ENCODE measurements at regions not wholly inside any gene's neighbourhood (a gene's known extent, or its start where the extent isn't known, plus 50 kb on each side); places are given as distances from the start of the nearest gene placed in this dataset.

- H3K9me3 ChIP-seq, result no peaks in the 10 kb centered on the region
- no peak overlapping the region for H3K27ac ChIP-seq
- no peak for DNase-seq (ENCODE audit: low spot score in 2 of 2)
- intact Hi-C loops (cut with DNase I), result no loop called here
- no peaks in the 10 kb centered on the region for H3K27me3 ChIP-seq
- no peaks in the 10 kb centered on the region for H3K36me3 ChIP-seq
- H3K4me1 ChIP-seq, result no peaks in the 10 kb centered on the region
- no peak overlapping the region for H3K4me3 ChIP-seq
- no peak for TF ChIP-seq CTCF (IDR thresholded peaks at IDR 0.05)
These were observed 103.7 kb upstream of the EEA1 start for GRCh38 chr12:93032758-93033157.

- Histone ChIP-seq H3K27ac (no peak overlapping the region), H3K9me3 (no peaks in the 10 kb centered on the region), H3K27me3 (no peaks in the 10 kb centered on the region), H3K4me3 (no peak overlapping the region), H3K4me1 (no peaks in the 10 kb centered on the region), H3K36me3 (no peaks in the 10 kb centered on the region)
- intact Hi-C loops (cut with DNase I), result no loop called here
- TF ChIP-seq CTCF (IDR thresholded peaks at IDR 0.05), result no peak
- no peak for DNase-seq (ENCODE audit: low spot score in 2 of 2)
These were observed 104.9 kb upstream of the EEA1 start for GRCh38 chr12:93033948-93034347.

GRCh38 chr12:93039062-93039461, 110.0 kb upstream of the EEA1 start:
- intact Hi-C loops (cut with DNase I), result no loop called here
- H3K9me3 ChIP-seq, result no peaks in the 10 kb centered on the region
- no peaks in the 10 kb centered on the region for H3K4me1 ChIP-seq
- H3K36me3 ChIP-seq, result no peaks in the 10 kb centered on the region
- no peak for TF ChIP-seq CTCF (IDR thresholded peaks at IDR 0.05)
- no peak for DNase-seq (ENCODE audit: low spot score in 2 of 2)
- no peak overlapping the region for H3K4me3 ChIP-seq
- H3K27me3 ChIP-seq, result no peaks in the 10 kb centered on the region
- H3K27ac ChIP-seq, result no peak overlapping the region

- H3K9me3 ChIP-seq, result no peaks in the 10 kb centered on the region
- no peaks in the 10 kb centered on the region for H3K36me3 ChIP-seq
- no peak overlapping the region for H3K27ac ChIP-seq
- H3K27me3 ChIP-seq, result no peaks in the 10 kb centered on the region
- TF ChIP-seq CTCF (IDR thresholded peaks at IDR 0.05), result no peak
- H3K4me1 ChIP-seq, result no peaks in the 10 kb centered on the region
- intact Hi-C loops (cut with DNase I), result no loop called here
- H3K4me3 ChIP-seq, result no peak overlapping the region
- no peak for DNase-seq (ENCODE audit: low spot score in 2 of 2)
These were observed 110.8 kb upstream of the EEA1 start for GRCh38 chr12:93039930-93040329.

- Histone ChIP-seq H3K4me3 (no peak overlapping the region), H3K4me1 (no peaks in the 10 kb centered on the region), H3K9me3 (no peaks in the 10 kb centered on the region), H3K27me3 (no peaks in the 10 kb centered on the region), H3K27ac (no peak overlapping the region), H3K36me3 (no peaks in the 10 kb centered on the region)
- TF ChIP-seq CTCF (IDR thresholded peaks at IDR 0.05), result no peak
- intact Hi-C loops (cut with DNase I), result no loop called here
- no peak for DNase-seq (ENCODE audit: low spot score in 2 of 2)
These were observed 111.3 kb upstream of the EEA1 start for GRCh38 chr12:93040367-93040766.

- intact Hi-C loops (cut with DNase I), result no loop called here
- no peak for TF ChIP-seq CTCF (IDR thresholded peaks at IDR 0.05)
- DNase-seq (ENCODE audit: low spot score in 2 of 2), result no peak
- no peak overlapping the region for H3K4me3 ChIP-seq
- H3K9me3 ChIP-seq, result no peaks in the 10 kb centered on the region
- H3K36me3 ChIP-seq, result no peaks in the 10 kb centered on the region
- H3K4me1 ChIP-seq, result no peaks in the 10 kb centered on the region
- no peak overlapping the region for H3K27ac ChIP-seq
- no peaks in the 10 kb centered on the region for H3K27me3 ChIP-seq
These were observed 112.3 kb upstream of the EEA1 start for GRCh38 chr12:93041416-93041815.
